K562 (cell line): ENCODE measurements at regions not wholly inside any gene's neighbourhood (a gene's known extent, or its start where the extent isn't known, plus 50 kb on each side); places are given as distances from the start of the nearest gene placed in this dataset.

Experiments used
- KAT7 ChIP-seq: sonication (generic); formaldehyde crosslinking; IDR thresholded peaks from 2 replicates; pipeline ENCODE4 v1.8.0; 2022; ENCODE audit warnings: missing genetic modification reagents, mild to moderate bottlenecking, borderline replicate concordance
- MYBL2 ChIP-seq, 2 experiments: fragments of 450-650 bp in 1 of 2; sonication (generic) in 1 of 2; formaldehyde crosslinking in 1 of 2; IDR thresholded peaks; 2 replicates each; pipeline versions ENCODE4 v1.6.1 to v1.8.1; 2017 to 2022; ENCODE audit warnings: borderline replicate concordance in 1 of 2, inconsistent platforms in 1 of 2, low read depth in 1 of 2, mild to moderate bottlenecking in 1 of 2, missing genetic modification reagents in 1 of 2, moderate library complexity in 1 of 2
- POLR3A ChIP-seq: IDR thresholded peaks from 2 replicates; pipeline ENCODE4 v1.6.1; 2011; ENCODE audit warnings: borderline replicate concordance, mild to moderate bottlenecking, moderate library complexity; ENCODE audit not compliant: insufficient read length, insufficient read depth; ENCODE audit errors: extremely low read depth
- ZEB2 ChIP-seq: fragments of 450-650 bp; IDR thresholded peaks from 2 replicates; pipeline ENCODE4 v1.6.1; 2016

DNA sequence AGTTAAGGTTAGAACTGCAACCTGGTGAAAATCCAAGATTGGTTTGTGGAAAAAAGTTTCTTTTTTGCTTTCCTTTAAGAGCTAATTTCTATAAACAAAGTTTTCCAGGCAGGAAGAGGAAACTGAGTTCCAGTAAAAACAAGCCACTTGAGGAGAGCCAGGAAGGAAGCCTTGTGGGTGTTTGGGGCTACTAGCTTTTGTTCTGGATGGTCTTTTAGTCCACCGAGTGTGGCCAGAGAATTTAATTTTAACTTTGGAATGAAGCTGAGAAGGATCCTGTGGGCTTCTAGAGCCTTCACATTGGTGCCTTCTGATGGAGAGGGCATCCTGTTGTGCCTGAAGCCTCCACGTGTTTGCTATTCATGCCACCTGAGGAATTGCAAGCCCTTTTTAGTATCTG, 327.9 kb downstream of the C12orf75 start:
- no peak for TF ChIP-seq ZEB2
- TF ChIP-seq KAT7 (CRISPR knock-in tag): no peak
- TF ChIP-seq MYBL2 (IDR thresholded peaks at IDR 0.05; ENCODE audit: low read depth): no peak
- TF ChIP-seq MYBL2 (CRISPR knock-in tag; IDR thresholded peaks at IDR 0.05; ENCODE audit: borderline replicate concordance): no peak
- TF ChIP-seq POLR3A: no peak
